Motor neuron (in vitro differentiated cells): ENCODE measurements at regions not wholly inside any gene's neighbourhood (a gene's known extent, or its start where the extent isn't known, plus 50 kb on each side); places are given as distances from the start of the nearest gene placed in this dataset.

ENCODE experiments used
- ATAC-seq, 8 experiments: fragments of 200-7000 bp; cut with Tn5 transposase; replicated peaks in 6 of 8; 2 replicates each; pipeline ENCODE4 v1.8.0; 2021; ENCODE audit warnings: mild to moderate bottlenecking in 8 of 8, moderate library complexity in 8 of 8
- H3K27ac ChIP-seq, 2 donors: fragments of 250-450 bp; sonication (Bioruptor Pico); 2 replicates each; pipeline ENCODE4 v1.9.0; 2021; ENCODE audit warnings: antibody characterized with exemption in 2 of 2, mild to moderate bottlenecking in 2 of 2, moderate library complexity in 1 of 2
- H3K4me1 ChIP-seq, 2 donors: fragments of 250-450 bp; sonication (Bioruptor Pico); replicated peaks in 1 of 2; 2 replicates each; pipeline ENCODE4 v1.6.1; 2021; ENCODE audit warnings: antibody characterized with exemption in 2 of 2, mild to moderate bottlenecking in 2 of 2, moderate library complexity in 1 of 2
- H3K4me3 ChIP-seq, 5 donors: fragments of 250-450 bp; sonication (Bioruptor Pico); 2 replicates each; pipeline ENCODE4 v1.9.0; 2021; ENCODE audit warnings: antibody characterized with exemption in 5 of 5, mild to moderate bottlenecking in 5 of 5, moderate library complexity in 4 of 5
- WGBS, 10 experiments: fragments of 450-650 bp; shearing (Covaris generic); methylation state at CpG; one replicate each; pipeline ENCODE4 v1.0.0; 2022; 5-methylcytosine and 5-hydroxymethylcytosine counted together
- in situ Hi-C, 9 experiments: fragments of 400-800 bp; cut with MboI; loops; one replicate each; pipeline ENCODE4 v1.15.0; 2021; ENCODE audit warnings: low sequenced_read_pairs in 9 of 9, low pct_unique_long_range_greater_than_20kb in 2 of 9; ENCODE audit not compliant: unreplicated experiment in 9 of 9

GRCh38 chr13:50156140-50156539 is 140.9 kb downstream of the KCNRG start:
- ATAC-seq: no peak
- 86 to 100% (median 100%) methylated on average over 1 of the region's 1 CpG; no CpG with 5 or more reads in 5 of the 10 experiments for WGBS, 10 experiments
- Histone ChIP-seq H3K4me3 (no peak overlapping the region), H3K4me1 (peaks cover 0 to 11% of the 10 kb centered on the region in 2 donors), H3K27ac (no peak overlapping the region)
- in situ Hi-C loops: loop anchor here in 1 of 9 experiments (25.0 kb wide), 1 partner anchor 106 kb away; no protein-coding TSS in a partner anchor

- no peak overlapping the region for H3K4me3 ChIP-seq
- 0 to 45% (median 21%) methylated on average over 1 to 5 of the region's 5 CpGs; no CpG with 5 or more reads in 1 of the 10 experiments for WGBS, 10 experiments
- H3K27ac ChIP-seq: no peak overlapping the region
- in situ Hi-C loops: loop anchor here in 1 of 9 experiments (25.0 kb wide), 1 partner anchor 106 kb away; no protein-coding TSS in a partner anchor
- H3K4me1 ChIP-seq: peaks cover 0 to 14% of the 10 kb centered on the region in 2 donors
- ATAC-seq: peak in 1 of 8 experiments; percentile 41
These were observed 141.4 kb downstream of the KCNRG start for GRCh38 chr13:50156561-50157127.

GRCh38 chr13:50158385-50159165 is 143.3 kb downstream of the KCNRG start:
- Histone ChIP-seq H3K4me3 (no peak overlapping the region), H3K4me1 (peaks cover 7 to 16% of the 10 kb centered on the region in 2 donors), H3K27ac (no peak overlapping the region)
- no peak for ATAC-seq
- in situ Hi-C loops: loop anchor here in 1 of 9 experiments (25.0 kb wide), 1 partner anchor 104 kb away; no protein-coding TSS in a partner anchor
- 20 to 100% (median 74%) methylated on average over 1 to 4 of the region's 4 CpGs for WGBS, 10 experiments

GRCh38 chr13:50159607-50160006 is 144.4 kb downstream of the KCNRG start:
- in situ Hi-C loops: loop anchor here in 1 of 9 experiments (25.0 kb wide), 1 partner anchor 103 kb away; no protein-coding TSS in a partner anchor
- Histone ChIP-seq H3K27ac (no peak overlapping the region), H3K4me3 (no peak overlapping the region), H3K4me1 (peaks cover 7 to 16% of the 10 kb centered on the region in 2 donors)
- no peak for ATAC-seq
- 0 to 100% (median 70%) methylated on average over 1 of the region's 1 CpG; no CpG with 5 or more reads in 5 of the 10 experiments for WGBS, 10 experiments

DNA sequence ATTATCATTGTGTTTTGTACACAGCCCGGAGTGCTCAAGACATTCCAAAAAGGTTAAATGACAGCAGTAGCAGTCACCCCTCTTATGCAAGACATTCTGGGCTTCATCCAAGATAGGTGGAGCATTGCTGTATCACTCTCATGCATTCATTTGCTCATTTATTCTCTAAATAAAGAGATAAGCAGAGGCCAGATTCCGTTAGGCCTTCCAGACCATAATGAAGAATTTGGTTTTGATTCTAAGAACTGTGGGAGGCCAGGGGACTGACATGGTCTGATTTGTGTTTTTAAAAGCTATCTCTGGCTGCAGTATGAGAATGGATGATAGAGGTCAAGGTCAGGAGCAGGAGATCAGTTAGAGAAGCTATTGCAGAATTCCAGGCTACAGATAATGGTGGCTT is 145.8 kb downstream of the KCNRG start:
- Histone ChIP-seq H3K4me3 (no peak overlapping the region), H3K4me1 (peaks cover 7 to 16% of the 10 kb centered on the region in 2 donors), H3K27ac (no peak overlapping the region)
- in situ Hi-C loops: loop anchor here in 1 of 9 experiments (25.0 kb wide), 1 partner anchor 101 kb away; no protein-coding TSS in a partner anchor
- WGBS, 10 experiments: 0 to 100% (median 84%) methylated on average over 1 to 2 of the region's 2 CpGs; no CpG with 5 or more reads in 4 of the 10 experiments
- ATAC-seq: peak in 2 of 8 experiments; percentile 62 to 66

GRCh38 chr13:50162001-50162400 is 146.8 kb downstream of the KCNRG start:
- Histone ChIP-seq H3K4me1 (peaks cover 7% of the 10 kb centered on the region in 2 donors), H3K27ac (no peak overlapping the region), H3K4me3 (no peak overlapping the region)
- WGBS, 10 experiments: 63 to 100% (median 78%) methylated on average over 1 to 4 of the region's 4 CpGs; no CpG with 5 or more reads in 2 of the 10 experiments
- ATAC-seq: no peak
- in situ Hi-C loops: loop anchor here in 1 of 9 experiments (25.0 kb wide), 1 partner anchor 100 kb away; no protein-coding TSS in a partner anchor

GRCh38 chr13:50162567-50162966 is 147.3 kb downstream of the KCNRG start:
- in situ Hi-C loops: loop anchor here in 1 of 9 experiments (25.0 kb wide), 1 partner anchor 100 kb away; no protein-coding TSS in a partner anchor
- Histone ChIP-seq H3K4me1 (peaks cover 6 to 7% of the 10 kb centered on the region in 2 donors), H3K27ac (no peak overlapping the region), H3K4me3 (no peak overlapping the region)
- WGBS, 10 experiments: 0 to 40% (median 19%) methylated on average over 1 to 2 of the region's 2 CpGs; no CpG with 5 or more reads in 2 of the 10 experiments
- no peak for ATAC-seq

GRCh38 chr13:50167224-50167947 is 152.1 kb downstream of the KCNRG start:
- H3K27ac ChIP-seq: no peak overlapping the region
- H3K4me3 ChIP-seq: no peak overlapping the region
- H3K4me1 ChIP-seq: peaks cover 2 to 7% of the 10 kb centered on the region in 2 donors
- in situ Hi-C loops: loop anchor here in 1 of 9 experiments (25.0 kb wide), 1 partner anchor 95 kb away; no protein-coding TSS in a partner anchor
- WGBS, 10 experiments: 20 to 100% (median 72%) methylated on average over 1 to 2 of the region's 2 CpGs; no CpG with 5 or more reads in 3 of the 10 experiments
- ATAC-seq: no peak

DNA sequence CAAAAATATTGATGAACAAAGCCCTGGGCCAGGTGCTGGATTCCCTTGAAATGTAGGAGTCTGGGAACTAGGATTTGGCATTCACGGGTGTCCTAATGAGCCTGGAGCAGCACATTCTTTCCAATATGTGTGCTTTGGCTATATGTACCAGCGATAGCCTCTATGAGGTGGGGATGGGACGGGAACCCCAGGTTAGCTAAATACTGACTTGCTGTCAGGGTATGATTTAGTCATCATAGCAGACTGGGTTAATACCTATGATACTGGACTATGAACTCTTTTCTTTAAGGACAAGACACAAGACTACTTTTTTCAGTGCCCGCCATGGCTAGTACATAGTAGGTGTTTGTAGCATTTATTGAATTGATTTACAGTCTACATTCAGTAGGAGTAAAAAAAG is 152.7 kb downstream of the KCNRG start:
- no peak overlapping the region for H3K4me3 ChIP-seq
- peaks cover under 1 to 2% of the 10 kb centered on the region in 2 donors for H3K4me1 ChIP-seq
- no peak for ATAC-seq
- in situ Hi-C loops: loop anchor here in 1 of 9 experiments (25.0 kb wide), 1 partner anchor 94 kb away; no protein-coding TSS in a partner anchor
- WGBS, 10 experiments: 64 to 100% (median 100%) methylated on average over 1 to 4 of the region's 4 CpGs; no CpG with 5 or more reads in 2 of the 10 experiments
- H3K27ac ChIP-seq: no peak overlapping the region

DNA sequence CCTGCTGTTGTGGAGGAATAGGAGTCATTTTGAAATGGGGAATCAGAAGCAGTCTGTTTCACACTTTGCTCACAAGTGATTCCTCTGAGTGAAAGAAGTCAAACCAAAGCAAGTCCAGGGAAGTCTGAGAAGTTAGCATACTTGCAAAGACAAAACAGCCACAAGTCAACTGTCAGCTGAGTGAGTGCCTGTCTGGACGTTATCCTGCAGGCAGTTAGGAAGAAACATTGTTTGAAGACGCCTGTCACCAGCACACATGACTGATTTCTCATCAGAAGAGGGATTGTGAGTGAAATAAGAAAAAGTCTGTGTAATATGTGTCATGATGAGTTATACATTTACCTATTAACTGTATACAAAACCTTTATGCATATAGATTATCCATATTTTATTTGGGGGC is 153.5 kb downstream of the KCNRG start:
- no peak for ATAC-seq
- 30 to 100% (median 70%) methylated on average over 1 to 2 of the region's 2 CpGs; no CpG with 5 or more reads in 4 of the 10 experiments for WGBS, 10 experiments
- in situ Hi-C loops: loop anchor here in 1 of 9 experiments (25.0 kb wide), 1 partner anchor 94 kb away; no protein-coding TSS in a partner anchor
- Histone ChIP-seq H3K4me3 (no peak overlapping the region), H3K4me1 (no peaks in the 10 kb centered on the region), H3K27ac (no peak overlapping the region)

- WGBS, 10 experiments: 0 to 100% (median 73%) methylated on average over 1 to 2 of the region's 2 CpGs; no CpG with 5 or more reads in 1 of the 10 experiments
- H3K4me1 ChIP-seq: no peaks in the 10 kb centered on the region
- no peak overlapping the region for H3K4me3 ChIP-seq
- in situ Hi-C loops: loop anchor here in 1 of 9 experiments (25.0 kb wide), 1 partner anchor 92 kb away; no protein-coding TSS in a partner anchor
- no peak for ATAC-seq
- H3K27ac ChIP-seq: no peak overlapping the region
These were observed 155.3 kb downstream of the KCNRG start for GRCh38 chr13:50170447-50171037.
